Stimulated activated CD4-positive, alpha-beta T cell treated with anti-CD3 and anti-CD28 coated beads, Interleukin-4, amount 100 ng/mL, for 1 hour (primary cell): ENCODE measurements at regions not wholly inside any gene's neighbourhood (a gene's known extent, or its start where the extent isn't known, plus 50 kb on each side); places are given as distances from the start of the nearest gene placed in this dataset.
"Not testable (repeated sequence)": the region's sequence is repeated elsewhere in the genome, so short reads cannot be mapped to it uniquely, and the experiment has no call there.

Experiments used
- DNase-seq: peaks from one replicate; pipeline ENCODE4 v3.0.0-alpha.2; 2020

- DNase-seq: no peak
Measured at GRCh38 chr10:130263289-130263688, 127.1 kb downstream of the GLRX3 start.

- no peak for DNase-seq
Measured at GRCh38 chr10:130265542-130265941, 129.4 kb downstream of the GLRX3 start.

- no peak for DNase-seq
Measured at GRCh38 chr10:130282492-130283218, 146.5 kb downstream of the GLRX3 start.

GRCh38 chr10:130283219-130283545 is 147.0 kb downstream of the GLRX3 start:
- no peak for DNase-seq

GRCh38 chr10:130295761-130296160 is 159.6 kb downstream of the GLRX3 start:
- not testable (repeated sequence) for DNase-seq

- DNase-seq: peak; percentile 66
Measured at GRCh38 chr10:130300608-130301020, 164.4 kb downstream of the GLRX3 start.

- peak; percentile 76 for DNase-seq
Measured at GRCh38 chr10:130301021-130301892, 165.1 kb downstream of the GLRX3 start.

- no peak for DNase-seq
Measured at GRCh38 chr10:130326954-130327353, 190.8 kb downstream of the GLRX3 start.

GRCh38 chr10:130329792-130330191 is 193.6 kb downstream of the GLRX3 start:
- no peak for DNase-seq

GRCh38 chr10:130333185-130333584 is 197.0 kb downstream of the GLRX3 start:
- DNase-seq: no peak

- DNase-seq: no peak
Measured at GRCh38 chr10:130335336-130335735, 199.1 kb downstream of the GLRX3 start.

GRCh38 chr10:130336617-130337304 is 200.6 kb downstream of the GLRX3 start:
- DNase-seq: no peak

GRCh38 chr10:130337305-130337640 is 201.1 kb downstream of the GLRX3 start:
- no peak for DNase-seq

- DNase-seq: no peak
Measured at GRCh38 chr10:130337696-130338635, 201.8 kb downstream of the GLRX3 start.

- no peak for DNase-seq
Measured at GRCh38 chr10:130338636-130339024, 202.4 kb downstream of the GLRX3 start.

- DNase-seq: no peak
Measured at GRCh38 chr10:130339091-130339490, 202.9 kb downstream of the GLRX3 start.

- no peak for DNase-seq
Measured at GRCh38 chr10:130339911-130340310, 203.7 kb downstream of the GLRX3 start.

GRCh38 chr10:130340816-130341215 is 204.6 kb downstream of the GLRX3 start:
- DNase-seq: no peak

- no peak for DNase-seq
Measured at GRCh38 chr10:130341356-130341755, 205.2 kb downstream of the GLRX3 start.

GRCh38 chr10:130345728-130346127 is 209.5 kb downstream of the GLRX3 start:
- no peak for DNase-seq

GRCh38 chr10:130350996-130351395 is 214.8 kb downstream of the GLRX3 start:
- no peak for DNase-seq

- no peak for DNase-seq
Measured at GRCh38 chr10:130351466-130352290, 215.5 kb downstream of the GLRX3 start.
